Heart right ventricle (tissue), 16 donors: ENCODE measurements at regions not wholly inside any gene's neighbourhood (a gene's known extent, or its start where the extent isn't known, plus 50 kb on each side); places are given as distances from the start of the nearest gene placed in this dataset.

ENCODE experiments used
- ATAC-seq, 8 donors: fragments of 200-7000 bp; cut with Tn5 transposase; one replicate each; pipeline ENCODE4 v1.9.1; 2020; ENCODE audit warnings: mild to moderate bottlenecking in 8 of 8, moderate library complexity in 8 of 8, moderate number of reproducible peaks in 1 of 8
- DNase-seq, 2 donors: peaks; one replicate each; pipeline ENCODE4 v3.0.0-alpha.2; 2020
- H3K27ac ChIP-seq, 10 donors: fragments of 200-600 bp; sonication (generic) in 2 of 10; one replicate each; pipeline versions ENCODE4 v1.5.0 to v1.8.0; 2020 to 2022; ENCODE audit warnings: mild to moderate bottlenecking in 3 of 10
- H3K27me3 ChIP-seq, 7 donors: fragments of 200-600 bp; one replicate each; pipeline ENCODE4 v1.8.0; 2021 to 2022; ENCODE audit warnings: mild to moderate bottlenecking in 2 of 7
- H3K36me3 ChIP-seq, 9 donors: fragments of 200-600 bp; sonication (generic) in 1 of 9; one replicate each; pipeline versions ENCODE4 v1.5.0 to v1.8.0; 2020 to 2022; ENCODE audit warnings: mild to moderate bottlenecking in 2 of 9
- H3K4me1 ChIP-seq, 9 donors: fragments of 200-600 bp; sonication (generic) in 1 of 9; one replicate each; pipeline versions ENCODE4 v1.5.0 to v1.8.0; 2020 to 2022; ENCODE audit warnings: mild to moderate bottlenecking in 4 of 9
- H3K4me3 ChIP-seq, 10 donors: fragments of 200-600 bp; sonication (generic) in 2 of 10; one replicate each; pipeline versions ENCODE4 v1.5.0 to v1.8.0; 2020 to 2022; ENCODE audit warnings: mild to moderate bottlenecking in 7 of 10, moderate library complexity in 2 of 10
- H3K9me3 ChIP-seq, 11 donors: fragments of 200-600 bp in 10 of 11; sonication (generic) in 2 of 11; one replicate each; pipeline versions ENCODE4 v1.5.0 to v1.8.0; 2013 to 2022; ENCODE audit warnings: mild to moderate bottlenecking in 2 of 11, control low read depth in 1 of 11, moderate library complexity in 1 of 11
- whole genome bisulfite sequencing, 2 donors: extraction: QIAGEN DNeasy Blood & Tissue Kit; methylation state at CpG; one replicate each; pipeline ENCODE4 v1.1.7; 2013; ENCODE audit warnings: inconsistent platforms in 1 of 2; 5-methylcytosine and 5-hydroxymethylcytosine counted together
- intact Hi-C, 10 donors: fragments of 100-400 bp; cut with DNase I; formaldehyde crosslinking; loops; one replicate each; pipeline versions ENCODE4 v1.11.1 to v1.14.2; 2022
- TF ChIP-seq, protein P1 (sequence below), 9 donors: fragments of 200-600 bp; sonication (generic) in 2 of 9; IDR thresholded peaks; one replicate each; pipeline versions ENCODE4 v1.5.0 to v1.8.0; 2021 to 2022; ENCODE audit warnings: antibody characterized with exemption in 9 of 9, mild to moderate bottlenecking in 5 of 9, moderate library complexity in 1 of 9
- donor health status: Arrhythmogenic right ventricular cardiomyopathy.
- donor health status: ischemic (EF 13 %, LVEDD 7.1; RV severe dilation, severe dysfunction).
- donor health status: healthy with polysubstance abuse.
- donor health status: DM: no; HTN: yes; CAD: no.
- donor health status: DM: no; HTN: no; CAD: no.
- donor health status: ischemic (EF 25% LVEDD 6.9; RV normal size, moderate dysfunction).
- donor health status: ischemic (EF 25% LVEDD 5.7; RV mildly dilated, moderate dysfunction).
- donor health status: healthy.
- donor health status: DM: yes; HTN: yes; CAD: no.
- donor health status: Ischemic cardiomyopathy.
- donor health status: ischemic (EF 35%, LVEDD 5.7; RV mildly dilated, moderate dysfunction).
- donor health status: nonischemic (EF 11% LVEDD 7.7; RV severe dilation, severe dysfunction).
- donor health status: DM: yes; HTN: yes; CAD: no.
- donor health status: PGD.
- donor health status: ischemic (EF 29% LVEDD 5.4; RV normal size, mild dysfunction).
- donor health status: nonischemic (EF 23%, LVEDD 6.1; RV moderate dilation, normal function).

- no peaks in the 10 kb centered on the region for H3K36me3 ChIP-seq
- 78 to 82% methylated on average over 5 of the region's 5 CpGs for WGBS, 2 donors
- no peaks in the 10 kb centered on the region for H3K4me1 ChIP-seq
- peaks cover 0 to 43% (median 19%) of the 10 kb centered on the region in 7 donors for H3K27me3 ChIP-seq
- no peak overlapping the region for H3K4me3 ChIP-seq
- no peak overlapping the region for H3K27ac ChIP-seq
- H3K9me3 ChIP-seq, result peaks cover 0 to 10% (median 0%) of the 10 kb centered on the region in 11 donors
- intact Hi-C loops, result no loop called here
- TF ChIP-seq, protein P1, sequence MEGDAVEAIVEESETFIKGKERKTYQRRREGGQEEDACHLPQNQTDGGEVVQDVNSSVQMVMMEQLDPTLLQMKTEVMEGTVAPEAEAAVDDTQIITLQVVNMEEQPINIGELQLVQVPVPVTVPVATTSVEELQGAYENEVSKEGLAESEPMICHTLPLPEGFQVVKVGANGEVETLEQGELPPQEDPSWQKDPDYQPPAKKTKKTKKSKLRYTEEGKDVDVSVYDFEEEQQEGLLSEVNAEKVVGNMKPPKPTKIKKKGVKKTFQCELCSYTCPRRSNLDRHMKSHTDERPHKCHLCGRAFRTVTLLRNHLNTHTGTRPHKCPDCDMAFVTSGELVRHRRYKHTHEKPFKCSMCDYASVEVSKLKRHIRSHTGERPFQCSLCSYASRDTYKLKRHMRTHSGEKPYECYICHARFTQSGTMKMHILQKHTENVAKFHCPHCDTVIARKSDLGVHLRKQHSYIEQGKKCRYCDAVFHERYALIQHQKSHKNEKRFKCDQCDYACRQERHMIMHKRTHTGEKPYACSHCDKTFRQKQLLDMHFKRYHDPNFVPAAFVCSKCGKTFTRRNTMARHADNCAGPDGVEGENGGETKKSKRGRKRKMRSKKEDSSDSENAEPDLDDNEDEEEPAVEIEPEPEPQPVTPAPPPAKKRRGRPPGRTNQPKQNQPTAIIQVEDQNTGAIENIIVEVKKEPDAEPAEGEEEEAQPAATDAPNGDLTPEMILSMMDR (IDR thresholded peaks at IDR 0.05), result no peak
- DNase-seq (no peak), ATAC-seq (no peak)
Observed at GRCh38 chr16:22622703-22623102, 112.0 kb downstream of the NPIPB5 start.

DNA sequence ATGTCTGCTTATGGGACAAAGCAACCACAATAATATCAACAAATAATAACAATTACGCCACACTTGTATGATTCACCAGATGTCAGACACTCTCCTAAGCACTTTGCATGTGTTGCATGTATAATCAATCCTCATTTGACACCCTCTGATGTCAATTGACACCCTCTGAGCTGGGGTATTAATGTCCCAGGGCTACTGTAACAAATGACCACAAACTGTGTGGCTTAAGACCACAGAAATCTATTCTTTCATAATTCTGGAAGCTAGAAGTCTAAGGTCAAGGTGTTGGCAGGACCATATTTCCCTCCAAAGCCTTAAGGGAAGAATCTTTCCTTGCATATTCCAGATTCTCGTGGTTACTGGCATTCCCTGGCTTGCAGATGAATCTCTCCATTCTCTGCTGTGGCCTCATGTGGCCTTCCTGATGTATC, 112.7 kb downstream of the NPIPB5 start:
- Histone ChIP-seq H3K4me3 (no peak overlapping the region), H3K27me3 (peaks cover 0 to 42% (median 23%) of the 10 kb centered on the region in 7 donors), H3K27ac (no peak overlapping the region), H3K4me1 (no peaks in the 10 kb centered on the region), H3K9me3 (peaks cover 0 to 10% (median 0%) of the 10 kb centered on the region in 11 donors), H3K36me3 (no peaks in the 10 kb centered on the region)
- no peak for ATAC-seq
- TF ChIP-seq, protein P1 (IDR thresholded peaks at IDR 0.05), result no peak
- intact Hi-C loops, result no loop called here
- WGBS, 2 donors, result 74 to 76% methylated on average over 2 of the region's 2 CpGs
- DNase-seq, result no peak

GRCh38 chr16:22624038-22624799, 113.5 kb downstream of the NPIPB5 start:
- intact Hi-C loops, result no loop called here
- H3K4me3 ChIP-seq, result no peak overlapping the region
- no peak overlapping the region for H3K27ac ChIP-seq
- DNase-seq (no peak), ATAC-seq (no peak)
- H3K36me3 ChIP-seq, result no peaks in the 10 kb centered on the region
- TF ChIP-seq, protein P1 (IDR thresholded peaks at IDR 0.05), result no peak
- H3K27me3 ChIP-seq, result peaks cover 0 to 40% (median 23%) of the 10 kb centered on the region in 7 donors
- H3K9me3 ChIP-seq, result peaks cover 0 to 10% (median 0%) of the 10 kb centered on the region in 11 donors
- WGBS, 2 donors, result 70 to 74% methylated on average over 18 of the region's 18 CpGs
- no peaks in the 10 kb centered on the region for H3K4me1 ChIP-seq

- ATAC-seq, result no peak
- Histone ChIP-seq H3K9me3 (peaks cover 0 to 10% (median 0%) of the 10 kb centered on the region in 11 donors), H3K27ac (no peak overlapping the region), H3K27me3 (peaks cover 0 to 40% (median 21%) of the 10 kb centered on the region in 7 donors), H3K4me1 (no peaks in the 10 kb centered on the region), H3K4me3 (no peak overlapping the region), H3K36me3 (no peaks in the 10 kb centered on the region)
- DNase-seq, result no peak
- TF ChIP-seq, protein P1 (IDR thresholded peaks at IDR 0.05), result no peak
- intact Hi-C loops, result no loop called here
- WGBS, 2 donors, result 69 to 71% methylated on average over 7 of the region's 7 CpGs
Observed at GRCh38 chr16:22624800-22625533, 114.3 kb downstream of the NPIPB5 start.
